ENCODE measurements at regions not wholly inside any gene's neighbourhood (a gene's known extent, or its start where the extent isn't known, plus 50 kb on each side); places are given as distances from the start of the nearest gene placed in this dataset.

DNA sequence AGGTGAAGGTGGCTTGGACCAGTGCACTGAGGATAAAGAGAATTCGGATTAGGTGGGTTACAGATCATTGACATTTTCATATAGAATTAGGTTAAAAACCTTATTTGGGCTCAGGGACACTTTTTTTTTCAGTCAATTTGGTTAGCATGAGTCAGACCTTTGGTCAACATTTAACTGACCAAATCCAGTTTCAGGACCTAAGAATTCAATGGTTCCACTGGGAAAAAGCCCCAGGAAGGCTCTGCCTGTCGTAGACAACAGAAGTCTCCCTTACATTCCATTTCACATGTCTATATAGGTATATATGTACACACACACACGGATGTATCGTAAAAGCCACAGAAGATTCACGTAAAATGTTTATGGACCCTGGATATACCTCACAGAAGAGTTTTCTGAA, 184.2 kb upstream of the RREB1 start:
- H3K4me1 ChIP-seq: peaks cover 0 to 8% (median 3%) of the 10 kb centered on the region in 4 donors
- no peak for DNase-seq
- no peaks in the 10 kb centered on the region for H3K27me3 ChIP-seq
- H3K9me3 ChIP-seq: no peaks in the 10 kb centered on the region
- intact Hi-C loops (cut with DNase I; ENCODE audit: low total_unique reads): no loop called here
- TF ChIP-seq, protein P1, sequence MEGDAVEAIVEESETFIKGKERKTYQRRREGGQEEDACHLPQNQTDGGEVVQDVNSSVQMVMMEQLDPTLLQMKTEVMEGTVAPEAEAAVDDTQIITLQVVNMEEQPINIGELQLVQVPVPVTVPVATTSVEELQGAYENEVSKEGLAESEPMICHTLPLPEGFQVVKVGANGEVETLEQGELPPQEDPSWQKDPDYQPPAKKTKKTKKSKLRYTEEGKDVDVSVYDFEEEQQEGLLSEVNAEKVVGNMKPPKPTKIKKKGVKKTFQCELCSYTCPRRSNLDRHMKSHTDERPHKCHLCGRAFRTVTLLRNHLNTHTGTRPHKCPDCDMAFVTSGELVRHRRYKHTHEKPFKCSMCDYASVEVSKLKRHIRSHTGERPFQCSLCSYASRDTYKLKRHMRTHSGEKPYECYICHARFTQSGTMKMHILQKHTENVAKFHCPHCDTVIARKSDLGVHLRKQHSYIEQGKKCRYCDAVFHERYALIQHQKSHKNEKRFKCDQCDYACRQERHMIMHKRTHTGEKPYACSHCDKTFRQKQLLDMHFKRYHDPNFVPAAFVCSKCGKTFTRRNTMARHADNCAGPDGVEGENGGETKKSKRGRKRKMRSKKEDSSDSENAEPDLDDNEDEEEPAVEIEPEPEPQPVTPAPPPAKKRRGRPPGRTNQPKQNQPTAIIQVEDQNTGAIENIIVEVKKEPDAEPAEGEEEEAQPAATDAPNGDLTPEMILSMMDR (IDR thresholded peaks at IDR 0.05): no peak
- TF ChIP-seq POLR2AphosphoS5 (IDR thresholded peaks at IDR 0.05) (no peak), EP300 (IDR thresholded peaks at IDR 0.05) (no peak), POLR2A (IDR thresholded peaks at IDR 0.05) (no peak)
- no peaks in the 10 kb centered on the region for H3K36me3 ChIP-seq
- 75 to 88% (median 81%) methylated on average over 5 of the region's 5 CpGs for WGBS, 5 donors
- no peak overlapping the region for H3K27ac ChIP-seq
- H3K4me3 ChIP-seq: no peak overlapping the region

- peaks cover 0 to 8% (median 3%) of the 10 kb centered on the region in 4 donors for H3K4me1 ChIP-seq
- no peak for TF ChIP-seq POLR2AphosphoS5 (IDR thresholded peaks at IDR 0.05)
- TF ChIP-seq, protein P1 (IDR thresholded peaks at IDR 0.05): no peak
- TF ChIP-seq EP300 (IDR thresholded peaks at IDR 0.05): no peak
- TF ChIP-seq POLR2A (IDR thresholded peaks at IDR 0.05): no peak
- no peak overlapping the region for H3K27ac ChIP-seq
- no peak for DNase-seq
- no peaks in the 10 kb centered on the region for H3K36me3 ChIP-seq
- intact Hi-C loops (cut with DNase I; ENCODE audit: low total_unique reads): no loop called here
- no peak overlapping the region for H3K4me3 ChIP-seq
- 86 to 100% (median 89%) methylated on average over 5 of the region's 5 CpGs for WGBS, 5 donors
- H3K9me3 ChIP-seq: no peaks in the 10 kb centered on the region
- no peaks in the 10 kb centered on the region for H3K27me3 ChIP-seq
These were observed 183.1 kb upstream of the RREB1 start for GRCh38 chr6:6924708-6925107.

DNA sequence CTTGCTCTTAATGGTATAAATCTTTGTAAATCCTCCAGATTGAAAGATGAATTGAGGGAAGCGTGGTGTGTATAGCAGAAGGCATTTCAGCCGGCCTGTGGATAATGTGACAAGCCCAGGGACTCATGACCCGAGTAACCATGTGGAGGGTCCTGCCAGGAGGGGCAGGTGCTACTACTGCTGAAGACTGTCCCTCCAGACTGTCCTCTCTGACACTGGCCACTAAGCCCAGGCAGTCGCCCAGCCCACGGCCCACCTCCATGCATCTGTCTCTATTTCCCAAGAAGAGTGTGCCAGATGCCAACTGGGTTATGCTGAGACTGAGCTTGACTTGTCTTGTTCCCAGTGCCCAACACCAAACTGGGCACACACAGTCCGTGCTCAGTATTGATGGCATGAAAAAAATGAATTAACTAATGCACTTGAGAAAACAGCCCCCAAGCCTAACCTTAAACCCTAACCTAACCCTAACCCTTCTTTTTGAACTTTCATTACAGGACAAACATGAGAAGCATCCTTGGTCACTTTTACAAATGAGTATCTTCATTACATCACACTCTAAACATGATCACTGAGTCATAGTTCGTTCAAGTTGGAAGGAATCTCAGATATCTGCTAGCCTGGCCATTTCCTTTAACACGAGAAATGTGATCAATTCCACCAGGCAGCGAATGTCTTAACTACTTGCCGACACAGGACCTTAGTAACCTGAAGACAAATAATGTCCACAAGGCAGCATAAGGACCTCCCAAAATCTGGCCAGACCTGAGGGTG, 182.2 kb upstream of the RREB1 start:
- Histone ChIP-seq H3K27me3 (no peaks in the 10 kb centered on the region), H3K36me3 (no peaks in the 10 kb centered on the region), H3K27ac (no peak overlapping the region), H3K4me1 (peaks cover 0 to 7% (median 1%) of the 10 kb centered on the region in 4 donors), H3K9me3 (no peaks in the 10 kb centered on the region), H3K4me3 (no peak overlapping the region)
- TF ChIP-seq EP300 (IDR thresholded peaks at IDR 0.05): no peak
- no peak for TF ChIP-seq POLR2AphosphoS5 (IDR thresholded peaks at IDR 0.05)
- TF ChIP-seq, protein P1 (IDR thresholded peaks at IDR 0.05): no peak
- no peak for TF ChIP-seq POLR2A (IDR thresholded peaks at IDR 0.05)
- WGBS, 5 donors: 88 to 92% (median 89%) methylated on average over 10 of the region's 10 CpGs
- intact Hi-C loops (cut with DNase I; ENCODE audit: low total_unique reads): no loop called here
- DNase-seq: no peak

- WGBS, 5 donors: 83 to 90% (median 86%) methylated on average over 7 of the region's 7 CpGs
- Histone ChIP-seq H3K9me3 (no peaks in the 10 kb centered on the region), H3K4me1 (peaks cover 0 to 11% (median 8%) of the 10 kb centered on the region in 4 donors), H3K27me3 (no peaks in the 10 kb centered on the region), H3K4me3 (no peak overlapping the region), H3K27ac (no peak overlapping the region), H3K36me3 (no peaks in the 10 kb centered on the region)
- no peak for DNase-seq
- TF ChIP-seq, protein P1 (IDR thresholded peaks at IDR 0.05): no peak
- TF ChIP-seq POLR2A (IDR thresholded peaks at IDR 0.05) (no peak), EP300 (IDR thresholded peaks at IDR 0.05) (no peak), POLR2AphosphoS5 (IDR thresholded peaks at IDR 0.05) (no peak)
- intact Hi-C loops (cut with DNase I; ENCODE audit: low total_unique reads): no loop called here
These were observed 180.9 kb upstream of the RREB1 start for GRCh38 chr6:6926856-6927255.

All from stomach (tissue), 8 donors.